Activated CD4-positive, alpha-beta T cell treated with anti-CD3 and anti-CD28 coated beads, Interleukin-10, Interleukin-2, amounts not matched to agents 100 ng/mL and 50 ng/mL, durations not matched to agents 16 hours and 8 hours (primary cell): ENCODE measurements at regions not wholly inside any gene's neighbourhood (a gene's known extent, or its start where the extent isn't known, plus 50 kb on each side); places are given as distances from the start of the nearest gene placed in this dataset.

Experiments used
- DNase-seq: peaks from one replicate; pipeline ENCODE4 v3.0.0-alpha.2; 2020

DNA sequence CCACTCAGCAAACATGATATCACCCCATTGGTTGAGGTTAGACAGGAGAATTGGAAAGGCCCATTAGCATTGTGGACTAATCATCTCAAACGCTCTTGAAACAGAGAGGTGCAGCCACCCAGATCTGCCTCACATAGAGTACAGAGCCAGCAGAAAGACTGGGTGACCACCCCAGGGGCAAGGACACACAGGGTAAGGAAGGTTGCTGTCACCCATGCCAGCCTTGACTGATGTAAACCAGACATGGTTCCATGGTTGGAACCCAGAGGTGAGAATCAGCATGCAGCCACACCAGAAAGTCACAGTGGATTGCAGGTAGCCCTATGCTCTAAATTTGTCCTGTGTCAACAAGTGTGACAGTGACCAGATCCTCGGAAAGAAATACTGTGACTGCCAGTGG lies 1268.8 kb downstream of the EFNB2 start:
- DNase-seq, result no peak

DNA sequence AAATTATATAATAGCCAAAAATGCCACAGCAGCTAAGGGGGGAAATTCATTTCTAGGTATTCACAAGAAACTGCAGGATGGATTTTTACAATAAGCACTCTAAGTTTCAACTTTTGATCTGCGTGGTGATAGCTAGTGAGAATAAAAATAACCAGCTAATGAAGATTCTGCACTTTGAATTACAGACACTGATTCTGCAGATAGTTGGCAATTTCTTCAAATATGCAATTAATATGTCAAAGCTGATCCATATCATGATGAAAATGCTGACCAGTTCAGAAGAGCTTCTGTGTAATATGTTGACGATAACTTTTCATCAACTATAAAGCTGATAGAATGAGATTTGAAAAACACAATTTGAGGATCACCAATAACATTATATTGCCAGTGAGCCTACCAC lies 1272.9 kb downstream of the EFNB2 start:
- no peak for DNase-seq

- no peak for DNase-seq
Measured at GRCh38 chr13:105259426-105259825, 1276.0 kb downstream of the EFNB2 start.

DNA sequence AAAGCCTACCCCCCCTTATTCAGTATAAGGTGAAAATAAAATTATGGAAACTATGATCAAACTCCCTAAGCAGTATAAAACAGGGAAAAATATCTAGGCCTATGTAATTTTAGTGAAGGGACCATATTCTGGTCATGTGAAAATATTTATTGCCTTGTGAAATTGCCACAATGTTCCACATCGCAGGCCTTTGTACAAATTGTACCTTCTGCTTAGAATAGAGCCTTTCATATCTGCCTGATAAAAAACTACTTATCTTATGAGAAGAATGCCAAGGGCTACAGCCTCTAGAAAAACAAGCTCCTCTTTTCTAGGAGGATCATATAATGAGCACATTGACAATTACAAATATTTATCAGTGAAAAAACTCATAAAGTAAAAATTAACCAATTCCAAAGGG lies 1280.0 kb downstream of the EFNB2 start:
- no peak for DNase-seq

- no peak for DNase-seq
Measured at GRCh38 chr13:105251293-105251692, 1284.2 kb downstream of the EFNB2 start.

DNA sequence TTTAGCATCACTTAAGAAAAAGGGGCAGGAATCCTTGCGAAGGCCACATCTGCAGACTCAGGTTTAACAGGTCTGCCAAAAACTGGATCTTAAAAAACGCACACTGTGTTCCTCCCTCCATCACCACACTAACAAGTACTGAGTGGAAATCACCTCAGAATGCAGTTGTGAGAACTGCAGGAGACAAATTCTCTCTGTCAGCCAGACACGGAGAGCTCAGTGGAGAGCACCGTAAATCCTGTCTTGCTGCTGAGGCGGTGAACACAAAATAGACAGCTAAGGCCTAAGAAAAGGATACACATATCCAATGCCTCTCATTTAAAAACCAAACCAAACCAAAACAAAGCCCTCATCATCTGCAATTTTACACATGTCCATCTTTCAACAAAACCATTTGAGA lies 1287.6 kb downstream of the EFNB2 start:
- no peak for DNase-seq

DNA sequence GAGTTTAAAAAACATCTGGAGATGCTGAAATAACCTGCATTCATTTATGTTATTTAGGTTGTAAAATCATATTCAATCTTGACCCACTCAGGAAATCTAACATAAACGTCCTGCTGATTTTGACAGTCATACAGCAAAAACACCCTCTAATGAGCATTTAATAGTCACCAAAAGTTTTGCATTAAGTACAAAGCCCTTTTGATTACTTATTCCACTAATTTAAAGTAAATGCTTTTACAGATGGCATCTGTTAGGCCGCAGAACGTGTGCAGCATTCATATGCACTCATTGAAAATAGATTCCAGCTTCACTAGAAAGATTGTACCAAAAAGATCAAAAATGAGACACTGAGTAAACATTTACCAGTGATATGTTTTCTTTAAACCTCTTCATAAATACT lies 1295.1 kb downstream of the EFNB2 start:
- no peak for DNase-seq

DNA sequence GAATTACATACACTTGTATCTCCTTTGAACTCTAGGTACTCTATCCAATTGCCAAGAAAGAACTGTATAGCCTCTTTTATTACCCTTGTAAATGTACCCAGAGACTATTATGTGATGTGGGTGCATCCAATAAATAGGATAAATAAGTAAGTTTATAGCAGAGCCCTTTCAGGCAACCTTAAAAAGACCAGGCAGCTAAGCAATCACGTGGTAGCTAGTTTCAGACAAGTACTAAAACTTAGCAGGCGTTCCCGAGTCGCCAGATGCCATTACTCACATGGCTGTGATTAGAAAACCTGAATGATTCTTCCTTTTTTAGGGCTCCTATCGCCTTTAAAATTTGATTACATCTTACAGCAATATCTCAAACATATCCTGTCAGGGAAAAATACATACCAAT lies 1303.0 kb downstream of the EFNB2 start:
- DNase-seq, result no peak

GRCh38 chr13:105232006-105232405 lies 1303.5 kb downstream of the EFNB2 start:
- DNase-seq, result no peak

DNA sequence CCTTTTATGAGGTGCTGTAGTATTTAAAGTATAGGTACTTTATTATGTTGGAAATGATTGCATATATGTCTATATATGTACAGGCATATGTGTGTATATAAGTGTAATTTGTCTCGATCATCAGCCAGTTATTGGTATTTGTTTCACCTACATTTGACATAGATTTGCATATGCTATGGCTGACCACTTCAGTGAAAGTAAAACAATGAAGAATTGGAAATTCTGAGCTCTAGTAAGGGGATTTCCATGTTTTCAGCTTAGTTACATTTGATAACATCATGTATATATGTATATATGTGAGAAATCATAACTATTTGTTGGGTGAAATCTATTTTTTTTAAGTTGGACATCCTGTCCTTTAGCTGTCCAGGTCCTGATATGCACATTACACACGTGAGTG lies 1303.9 kb downstream of the EFNB2 start:
- DNase-seq, result no peak

GRCh38 chr13:105220881-105221280 lies 1314.6 kb downstream of the EFNB2 start:
- DNase-seq, result no peak

DNA sequence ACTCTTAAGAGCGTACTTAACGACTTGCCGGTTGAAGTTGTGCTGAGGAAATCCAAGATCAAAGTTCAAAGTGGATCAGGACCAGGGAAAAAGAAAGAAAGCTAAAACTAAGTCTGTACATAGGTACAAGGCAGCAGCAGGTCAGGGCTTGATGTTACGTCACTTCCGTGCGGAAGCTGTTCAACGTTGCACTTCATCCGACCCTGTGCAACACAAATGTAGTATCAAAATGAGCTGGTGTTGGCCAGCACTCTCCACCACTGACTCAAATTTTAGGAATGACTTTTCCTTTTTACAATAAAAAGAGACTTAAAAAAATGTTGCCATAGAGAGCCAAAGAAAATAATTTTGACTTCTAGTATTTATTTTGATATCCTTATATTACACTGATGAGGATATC lies 1315.4 kb downstream of the EFNB2 start:
- DNase-seq, result no peak

DNA sequence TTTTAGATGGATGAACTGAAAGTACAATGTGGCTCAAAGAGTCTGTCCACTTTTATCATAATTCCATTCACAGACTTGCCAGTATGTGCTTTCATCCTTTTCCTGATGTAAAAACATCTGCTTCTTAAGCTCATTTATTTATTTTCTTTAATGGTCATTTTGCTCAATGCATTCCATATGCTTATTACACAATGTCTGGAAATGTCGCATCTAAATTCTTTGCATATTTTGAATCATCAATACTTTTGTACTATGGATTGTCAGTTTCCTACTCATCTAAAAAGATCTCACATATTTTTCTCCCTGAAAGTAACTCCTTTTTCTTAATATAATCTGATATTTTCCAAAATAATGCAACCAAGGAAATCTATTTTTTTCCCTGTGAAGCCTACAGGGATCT lies 1315.8 kb downstream of the EFNB2 start:
- DNase-seq, result no peak

DNA sequence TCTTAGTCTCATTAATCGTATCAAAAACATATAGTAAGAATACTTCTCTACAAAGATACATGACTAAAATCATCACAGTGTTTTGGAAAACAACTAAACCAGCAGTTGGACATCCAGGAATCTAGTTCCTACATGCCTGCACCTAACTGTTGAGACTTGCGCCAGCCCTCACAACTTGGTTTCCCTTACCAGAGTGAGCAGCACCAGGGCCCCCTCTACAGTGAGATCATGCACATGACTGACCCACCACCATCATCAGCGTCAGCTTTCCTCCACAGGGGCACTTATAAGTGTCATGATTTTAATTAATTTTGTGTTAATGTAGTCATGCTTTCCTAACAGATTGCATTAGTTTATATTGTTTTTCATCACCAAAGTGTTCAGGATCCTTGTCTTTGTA lies 1322.0 kb downstream of the EFNB2 start:
- DNase-seq, result no peak

DNA sequence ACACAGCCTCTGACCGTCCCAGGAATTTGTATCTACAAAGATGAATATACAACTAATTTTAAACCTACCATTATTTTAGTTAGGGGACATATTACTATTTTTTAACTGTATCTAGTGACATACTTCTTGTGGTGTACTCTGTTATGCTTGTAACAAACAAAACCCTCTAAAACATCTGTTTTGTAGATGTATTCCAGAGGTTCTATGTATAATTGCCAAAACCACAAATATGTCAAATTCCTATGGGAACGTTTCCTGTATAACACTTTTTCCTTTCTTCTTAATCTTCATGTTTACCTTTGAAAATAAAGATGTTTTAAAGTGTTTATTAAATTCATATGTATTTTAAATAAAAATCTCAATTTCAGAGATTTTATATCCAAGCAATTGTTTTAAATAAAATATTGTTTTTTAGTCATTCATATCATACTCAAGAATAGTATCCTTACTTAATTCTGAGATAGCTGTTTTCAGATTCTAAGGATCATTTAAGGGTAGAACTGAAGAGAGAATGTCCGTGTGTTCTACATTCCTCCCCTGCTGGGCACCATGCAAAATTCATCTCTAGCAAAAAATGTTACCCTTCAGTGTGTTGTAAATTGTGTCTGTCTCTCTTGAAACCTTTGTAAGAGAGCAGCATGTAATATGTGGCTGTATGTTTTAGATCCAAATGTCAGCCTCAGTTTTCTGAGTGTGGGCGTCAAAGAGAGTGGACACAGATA lies 1327.7 kb downstream of the EFNB2 start:
- DNase-seq, result no peak

- DNase-seq, result no peak
Measured at GRCh38 chr13:105202354-105202753, 1333.1 kb downstream of the EFNB2 start.

GRCh38 chr13:105201351-105201750 lies 1334.1 kb downstream of the EFNB2 start:
- no peak for DNase-seq

GRCh38 chr13:105200181-105200580 lies 1335.3 kb downstream of the EFNB2 start:
- no peak for DNase-seq

GRCh38 chr13:105196052-105196451 lies 1339.4 kb downstream of the EFNB2 start:
- DNase-seq, result no peak

- no peak for DNase-seq
Measured at GRCh38 chr13:105193026-105193425, 1342.4 kb downstream of the EFNB2 start.

DNA sequence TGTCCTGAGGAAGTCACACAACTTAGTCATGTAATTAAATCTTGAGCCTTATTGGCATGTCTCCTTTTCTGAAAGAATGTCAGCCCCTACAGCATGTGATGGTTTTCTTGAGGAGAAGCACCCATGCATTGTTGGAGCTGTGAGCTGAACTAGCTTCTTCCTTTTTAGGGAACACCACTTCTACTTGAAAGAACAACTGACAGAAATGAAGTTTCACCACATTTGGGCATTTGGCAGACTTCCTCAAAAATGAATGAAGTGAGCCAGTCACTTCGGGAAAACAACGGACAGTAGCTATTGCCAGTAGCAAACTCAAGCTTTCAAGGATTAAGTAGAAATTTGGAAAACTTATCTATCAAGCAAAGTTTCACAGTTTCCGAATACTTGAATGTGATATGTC lies 1351.3 kb downstream of the EFNB2 start:
- no peak for DNase-seq

GRCh38 chr13:105177265-105177900 lies 1358.1 kb downstream of the EFNB2 start:
- DNase-seq, result no peak

DNA sequence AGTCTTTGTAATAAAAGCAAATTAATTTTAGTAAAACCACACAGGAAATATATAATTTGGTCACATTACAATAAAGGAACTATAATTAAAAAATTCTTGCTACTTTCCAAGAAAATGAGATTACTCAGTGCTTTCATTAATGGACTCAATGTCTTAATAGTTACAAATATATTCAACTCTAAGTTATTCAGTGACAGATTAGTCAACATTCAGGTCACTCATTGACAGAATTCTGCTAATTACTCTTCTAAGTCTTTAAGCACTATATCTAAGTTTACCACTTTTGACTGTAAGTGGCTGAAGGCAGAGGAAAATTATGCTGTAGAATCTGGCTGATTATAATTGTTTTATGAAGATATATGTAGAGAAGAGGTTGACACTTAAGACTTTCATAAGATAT lies 1365.0 kb downstream of the EFNB2 start:
- DNase-seq, result no peak

- DNase-seq, result no peak
Measured at GRCh38 chr13:105168295-105168694, 1367.2 kb downstream of the EFNB2 start.

DNA sequence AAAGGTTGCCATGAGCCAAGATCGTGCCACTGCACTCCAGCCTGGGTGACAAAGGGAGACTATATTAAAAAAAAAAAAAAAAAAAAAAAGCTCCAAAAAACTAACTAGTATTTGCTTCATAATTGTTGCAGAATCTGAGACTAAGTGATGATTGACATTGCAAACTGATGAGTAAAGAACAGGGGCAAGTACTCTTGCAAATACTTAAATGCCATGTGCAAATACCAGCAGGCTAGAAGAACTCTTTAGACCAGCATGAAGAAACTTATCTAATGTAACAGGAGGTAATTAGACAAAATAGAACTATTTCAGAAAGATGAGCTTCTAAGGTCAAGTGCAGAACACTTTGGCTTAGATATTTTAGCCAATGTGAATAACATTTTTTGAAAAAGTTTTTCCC lies 1368.1 kb downstream of the EFNB2 start:
- no peak for DNase-seq
